Stromal cell of bone marrow (primary cell): ENCODE measurements at regions not wholly inside any gene's neighbourhood (a gene's known extent, or its start where the extent isn't known, plus 50 kb on each side); places are given as distances from the start of the nearest gene placed in this dataset.
"Not testable (repeated sequence)": the region's sequence is repeated elsewhere in the genome, so short reads cannot be mapped to it uniquely, and the experiment has no call there.

ENCODE experiments used
- DNase-seq: peaks from one replicate; pipeline ENCODE4 v3.0.0-alpha.2; 2012; ENCODE audit warnings: low read depth

- DNase-seq = no peak
Measured at GRCh38 chr21:17393413-17393812, 119.4 kb upstream of the CXADR start.

GRCh38 chr21:17396948-17397347 is 115.9 kb upstream of the CXADR start:
- no peak for DNase-seq

- no peak for DNase-seq
Measured at GRCh38 chr21:17397703-17398102, 115.1 kb upstream of the CXADR start.

- DNase-seq = not testable (repeated sequence)
Measured at GRCh38 chr21:17398954-17399353, 113.9 kb upstream of the CXADR start.

GRCh38 chr21:17402937-17403336 is 109.9 kb upstream of the CXADR start:
- DNase-seq = peak; percentile 12

- no peak for DNase-seq
Measured at GRCh38 chr21:17406202-17406601, 106.6 kb upstream of the CXADR start.

- DNase-seq = no peak
Measured at GRCh38 chr21:17414766-17415165, 98.1 kb upstream of the CXADR start.

- no peak for DNase-seq
Measured at GRCh38 chr21:17416139-17416538, 96.7 kb upstream of the CXADR start.

GRCh38 chr21:17422931-17423330 is 89.9 kb upstream of the CXADR start:
- no peak for DNase-seq

GRCh38 chr21:17427157-17427556 is 85.7 kb upstream of the CXADR start:
- no peak for DNase-seq

- no peak for DNase-seq
Measured at GRCh38 chr21:17427831-17428483, 84.9 kb upstream of the CXADR start.

GRCh38 chr21:17428484-17428869 is 84.4 kb upstream of the CXADR start:
- DNase-seq = no peak

- no peak for DNase-seq
Measured at GRCh38 chr21:17428980-17429379, 83.9 kb upstream of the CXADR start.

- no peak for DNase-seq
Measured at GRCh38 chr21:17429936-17430335, 82.9 kb upstream of the CXADR start.

- DNase-seq = no peak
Measured at GRCh38 chr21:17432732-17433057, 80.1 kb upstream of the CXADR start.

GRCh38 chr21:17433730-17434129 is 79.1 kb upstream of the CXADR start:
- no peak for DNase-seq

GRCh38 chr21:17435565-17436543 is 77.0 kb upstream of the CXADR start:
- no peak for DNase-seq

GRCh38 chr21:17436626-17437111 is 76.2 kb upstream of the CXADR start:
- no peak for DNase-seq

GRCh38 chr21:17438635-17439034 is 74.2 kb upstream of the CXADR start:
- DNase-seq = no peak

- DNase-seq = no peak
Measured at GRCh38 chr21:17440969-17441368, 71.9 kb upstream of the CXADR start.

GRCh38 chr21:17441370-17441769 is 71.5 kb upstream of the CXADR start:
- DNase-seq = no peak

- DNase-seq = no peak
Measured at GRCh38 chr21:17442165-17442564, 70.7 kb upstream of the CXADR start.

- DNase-seq = no peak
Measured at GRCh38 chr21:17444828-17445227, 68.0 kb upstream of the CXADR start.
